Activated T-cell treated with anti-CD3 and anti-CD28 coated beads for 48 hours (primary cell): ENCODE measurements at regions not wholly inside any gene's neighbourhood (a gene's known extent, or its start where the extent isn't known, plus 50 kb on each side); places are given as distances from the start of the nearest gene placed in this dataset.
"Not testable (repeated sequence)": the region's sequence is repeated elsewhere in the genome, so short reads cannot be mapped to it uniquely, and the experiment has no call there.

Experiments used
- DNase-seq: peaks from one replicate; pipeline ENCODE4 v3.0.0-alpha.2; 2020; ENCODE audit warnings: low read depth

GRCh38 chr12:46711756-46712155 lies 114.0 kb downstream of the SLC38A4 start:
- no peak for DNase-seq

GRCh38 chr12:46710125-46710743 lies 115.6 kb downstream of the SLC38A4 start:
- no peak for DNase-seq

GRCh38 chr12:46702581-46703344 lies 123.0 kb downstream of the SLC38A4 start:
- DNase-seq: no peak

GRCh38 chr12:46701356-46701755 lies 124.4 kb downstream of the SLC38A4 start:
- no peak for DNase-seq

GRCh38 chr12:46699986-46700385 lies 125.8 kb downstream of the SLC38A4 start:
- no peak for DNase-seq

GRCh38 chr12:46698003-46698402 lies 127.8 kb downstream of the SLC38A4 start:
- no peak for DNase-seq

- DNase-seq: no peak
Measured at GRCh38 chr12:46693518-46693917, 132.3 kb downstream of the SLC38A4 start.

- no peak for DNase-seq
Measured at GRCh38 chr12:46693034-46693433, 132.8 kb downstream of the SLC38A4 start.

- DNase-seq: no peak
Measured at GRCh38 chr12:46692606-46693005, 133.2 kb downstream of the SLC38A4 start.

GRCh38 chr12:46686267-46686942 lies 139.4 kb downstream of the SLC38A4 start:
- no peak for DNase-seq

GRCh38 chr12:46684243-46684642 lies 141.6 kb downstream of the SLC38A4 start:
- not testable (repeated sequence) for DNase-seq

GRCh38 chr12:46682148-46682547 lies 143.6 kb downstream of the SLC38A4 start:
- no peak for DNase-seq

GRCh38 chr12:46680506-46680905 lies 145.3 kb downstream of the SLC38A4 start:
- DNase-seq: no peak

- DNase-seq: no peak
Measured at GRCh38 chr12:46679754-46680153, 146.0 kb downstream of the SLC38A4 start.

- no peak for DNase-seq
Measured at GRCh38 chr12:46678426-46678825, 147.4 kb downstream of the SLC38A4 start.

- DNase-seq: no peak
Measured at GRCh38 chr12:46677749-46678148, 148.0 kb downstream of the SLC38A4 start.

GRCh38 chr12:46676797-46677520 lies 148.8 kb downstream of the SLC38A4 start:
- no peak for DNase-seq

GRCh38 chr12:46676396-46676795 lies 149.4 kb downstream of the SLC38A4 start:
- no peak for DNase-seq

- no peak for DNase-seq
Measured at GRCh38 chr12:46675736-46676135, 150.1 kb downstream of the SLC38A4 start.

- DNase-seq: no peak
Measured at GRCh38 chr12:46674800-46675199, 151.0 kb downstream of the SLC38A4 start.

GRCh38 chr12:46674129-46674528 lies 151.7 kb downstream of the SLC38A4 start:
- no peak for DNase-seq

GRCh38 chr12:46671102-46671501 lies 154.7 kb downstream of the SLC38A4 start:
- DNase-seq: no peak

GRCh38 chr12:46670636-46671035 lies 155.2 kb downstream of the SLC38A4 start:
- DNase-seq: no peak
